Loucy (cell line): ENCODE measurements at regions not wholly inside any gene's neighbourhood (a gene's known extent, or its start where the extent isn't known, plus 50 kb on each side); places are given as distances from the start of the nearest gene placed in this dataset.

Experiments
- CTCF ChIP-seq: fragments of 200-600 bp; sonication (generic); conservative IDR thresholded peaks from 2 replicates; pipeline ENCODE4 v1.5.1; 2014; ENCODE audit warnings: mild to moderate bottlenecking, antibody characterized with exemption, low read length
- EZH2phosphoT487 ChIP-seq: fragments of 200-600 bp; IDR thresholded peaks from 2 replicates; pipeline ENCODE4 v1.6.1; 2018; ENCODE audit warnings: antibody characterized with exemption, mild to moderate bottlenecking, moderate library complexity, borderline replicate concordance

DNA sequence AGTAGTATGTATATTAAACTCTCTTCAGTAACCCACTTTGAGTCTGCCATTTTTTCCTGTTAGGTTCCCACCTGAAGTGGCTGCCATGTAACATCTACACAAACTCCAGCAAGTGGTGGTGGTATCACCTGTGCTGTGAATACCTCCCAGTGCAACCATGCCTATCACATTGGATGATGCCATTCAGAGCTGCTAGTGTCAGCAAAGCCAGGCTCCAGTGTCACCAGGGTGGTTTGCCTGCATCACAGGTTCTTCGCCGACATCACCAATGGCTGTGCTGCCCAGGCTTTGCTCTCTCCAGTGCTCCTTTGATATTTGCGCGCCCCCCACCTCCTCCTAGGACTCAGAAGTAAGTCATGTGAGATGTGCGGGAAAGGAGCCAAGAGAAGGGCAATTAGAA is 162.6 kb upstream of the FOXA2 start:
- TF ChIP-seq CTCF (no peak), EZH2phosphoT487 (no peak)
